CD4-positive, alpha-beta T cell (primary cell): ENCODE measurements at regions not wholly inside any gene's neighbourhood (a gene's known extent, or its start where the extent isn't known, plus 50 kb on each side); places are given as distances from the start of the nearest gene placed in this dataset.

Source experiments
- ATAC-seq: fragments of 200-7000 bp; cut with Tn5 transposase; one replicate; pipeline ENCODE4 v1.10.0; 2022; ENCODE audit warnings: mild to moderate bottlenecking; ENCODE audit not compliant: poor library complexity
- CTCF ChIA-PET: fragments of 350-600 bp; sonication (Branson Sonifier 250); formaldehyde crosslinking; loops from one replicate; lab custom pipeline; 2021; ENCODE audit warnings: antibody characterized with exemption, inconsistent platforms; lab: Charles Lee
- POLR2A ChIA-PET: fragments of 350-600 bp; sonication (Branson Sonifier 250); formaldehyde crosslinking; loops from one replicate; lab custom pipeline; 2021; ENCODE audit warnings: antibody characterized with exemption, inconsistent platforms; lab: Charles Lee
- DNase-seq, 14 experiments: peaks; one replicate each; pipeline ENCODE4 v3.0.0-alpha.2; 2013 to 2020; ENCODE audit warnings: mixed read lengths in 2 of 14
- H3K27ac ChIP-seq, 2 donors: one replicate each; pipeline versions ENCODE4 v1.5.1 to v1.7.0; 2013; ENCODE audit warnings: low read length in 2 of 2, low read depth in 1 of 2, mild to moderate bottlenecking in 1 of 2
- H3K27me3 ChIP-seq, 2 experiments: 1 replicate in 1 of 2; 2 replicates in 1 of 2; pipeline versions ENCODE4 v1.6.1 to v1.7.0; 2013; ENCODE audit warnings: low read length in 2 of 2, control low read depth in 1 of 2, mild to moderate bottlenecking in 1 of 2, moderate library complexity in 1 of 2; ENCODE audit not compliant: insufficient read depth in 2 of 2, control insufficient read depth in 1 of 2
- H3K36me3 ChIP-seq: one replicate; pipeline ENCODE4 v1.6.1; 2013; ENCODE audit warnings: low read length, control low read depth; ENCODE audit not compliant: insufficient read depth
- H3K4me1 ChIP-seq: one replicate; pipeline ENCODE4 v1.6.1; 2013; ENCODE audit warnings: low read length, control low read depth; ENCODE audit not compliant: insufficient read depth
- H3K4me3 ChIP-seq: one replicate; pipeline ENCODE4 v1.5.1; 2013; ENCODE audit warnings: mild to moderate bottlenecking, low read length, moderate library complexity
- H3K9me3 ChIP-seq, 2 experiments: 1 replicate in 1 of 2; 2 replicates in 1 of 2; pipeline versions ENCODE4 v1.6.1 to v1.7.0; 2013; ENCODE audit warnings: low read length in 2 of 2, mild to moderate bottlenecking in 2 of 2, control low read depth in 1 of 2, moderate library complexity in 1 of 2; ENCODE audit not compliant: control insufficient read depth in 1 of 2, insufficient read depth in 1 of 2
- H3K27ac Mint-ChIP-seq: one replicate; pipeline ENCODE4 v1.8.0; 2020; ENCODE audit warnings: mixed read lengths
- H3K27me3 Mint-ChIP-seq: one replicate; pipeline ENCODE4 v1.8.0; 2021; ENCODE audit warnings: mixed read lengths
- H3K36me3 Mint-ChIP-seq: one replicate; pipeline ENCODE4 v1.8.0; 2021; ENCODE audit warnings: low read depth, mixed read lengths
- H3K4me1 Mint-ChIP-seq: one replicate; pipeline ENCODE4 v1.8.0; 2021; ENCODE audit warnings: low read depth, mixed read lengths
- H3K4me3 Mint-ChIP-seq: one replicate; pipeline ENCODE4 v1.8.0; 2020; ENCODE audit warnings: mild to moderate bottlenecking, mixed read lengths
- H3K9me3 Mint-ChIP-seq: one replicate; pipeline ENCODE4 v1.8.0; 2020; ENCODE audit warnings: mixed read lengths
- CTCF ChIP-seq: fragments of 200-600 bp; IDR thresholded peaks from one replicate; pipeline ENCODE4 v1.8.0; 2022; ENCODE audit warnings: antibody characterized with exemption, mild to moderate bottlenecking
- intact Hi-C, 2 experiments: fragments of 100-400 bp; cut with DNase I in 1 of 2; cut with micrococcal nuclease in 1 of 2; formaldehyde crosslinking; loops; one replicate each; pipeline versions ENCODE4 v1.15.1 to v1.9.0; 2023 to 2025; cut with DNase I, micrococcal nuclease

GRCh38 chr1:30358500-30358899 is 364.9 kb downstream of the MATN1 start:
- intact Hi-C loops, result no loop called here
- Histone ChIP-seq H3K27ac (no peak overlapping the region), H3K9me3 (no peaks in the 10 kb centered on the region), H3K4me3 (no peak overlapping the region), H3K27me3 (peaks cover 4 to 12% of the 10 kb centered on the region in 2 experiments), H3K4me1 (no peaks in the 10 kb centered on the region), H3K36me3 (no peaks in the 10 kb centered on the region)
- H3K27ac Mint-ChIP-seq, result no peak overlapping the region
- no peak for DNase-seq
- ChIA-PET CTCF (no interaction called here), POLR2A (no interaction called here)
- H3K4me1 Mint-ChIP-seq, result no peaks in the 10 kb centered on the region
- H3K9me3 Mint-ChIP-seq, result no peaks in the 10 kb centered on the region
- H3K27me3 Mint-ChIP-seq, result peaks cover 39% of the 10 kb centered on the region
- no peaks in the 10 kb centered on the region for H3K36me3 Mint-ChIP-seq
- TF ChIP-seq CTCF, result no peak
- ATAC-seq, result no peak
- no peak overlapping the region for H3K4me3 Mint-ChIP-seq

GRCh38 chr1:30356839-30357238 is 366.5 kb downstream of the MATN1 start:
- Mint-ChIP-seq H3K36me3 (no peaks in the 10 kb centered on the region), H3K4me1 (no peaks in the 10 kb centered on the region), H3K4me3 (no peak overlapping the region), H3K27me3 (peaks cover 42% of the 10 kb centered on the region), H3K27ac (no peak overlapping the region), H3K9me3 (no peaks in the 10 kb centered on the region)
- H3K4me1 ChIP-seq, result no peaks in the 10 kb centered on the region
- intact Hi-C loops, result no loop called here
- ATAC-seq (no peak), DNase-seq (no peak)
- H3K36me3 ChIP-seq, result no peaks in the 10 kb centered on the region
- H3K27me3 ChIP-seq, result peaks cover 6 to 9% of the 10 kb centered on the region in 2 experiments
- H3K4me3 ChIP-seq, result no peak overlapping the region
- H3K27ac ChIP-seq, result no peak overlapping the region
- ChIA-PET POLR2A (no interaction called here), CTCF (no interaction called here)
- no peak for TF ChIP-seq CTCF
- no peaks in the 10 kb centered on the region for H3K9me3 ChIP-seq

DNA sequence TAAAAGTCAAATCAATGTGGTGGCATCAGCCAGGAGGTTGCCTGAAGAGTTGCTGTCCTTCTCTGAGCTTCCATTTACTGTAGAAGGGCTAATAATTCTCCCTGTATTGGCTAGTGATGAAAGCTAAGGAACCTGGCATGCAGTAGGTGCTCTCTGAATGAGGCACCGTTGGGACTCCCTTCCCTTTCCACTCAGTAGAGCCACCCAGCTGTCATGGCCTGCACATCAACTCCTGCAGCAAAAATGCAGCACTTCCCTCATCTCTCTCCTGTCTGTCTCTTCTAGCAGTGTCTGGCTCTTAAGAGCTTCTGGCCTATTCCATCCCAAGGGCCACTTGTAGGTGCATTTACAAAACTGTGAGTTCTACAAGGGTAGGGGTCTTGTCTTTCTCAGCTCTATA is 369.0 kb downstream of the MATN1 start:
- Mint-ChIP-seq H3K4me3 (no peak overlapping the region), H3K36me3 (no peaks in the 10 kb centered on the region), H3K27me3 (peaks cover 45% of the 10 kb centered on the region), H3K27ac (no peak overlapping the region), H3K4me1 (no peaks in the 10 kb centered on the region), H3K9me3 (peaks cover under 1% of the 10 kb centered on the region)
- ATAC-seq, result no peak
- Histone ChIP-seq H3K4me3 (no peak overlapping the region), H3K36me3 (no peaks in the 10 kb centered on the region), H3K9me3 (no peaks in the 10 kb centered on the region), H3K27ac (no peak overlapping the region), H3K4me1 (no peaks in the 10 kb centered on the region), H3K27me3 (peaks cover 6 to 9% of the 10 kb centered on the region in 2 experiments)
- TF ChIP-seq CTCF, result no peak
- CTCF ChIA-PET, result no interaction called here
- intact Hi-C loops, result no loop called here
- POLR2A ChIA-PET, result no interaction called here
- no peak for DNase-seq
